ENCODE measurements at regions not wholly inside any gene's neighbourhood (a gene's known extent, or its start where the extent isn't known, plus 50 kb on each side); places are given as distances from the start of the nearest gene placed in this dataset.

GRCh38 chr2:225290757-225291400, 108.6 kb upstream of the NYAP2 start:
- H3K27ac ChIP-seq (ENCODE audit: extremely low read length, insufficient read depth, low read length): no peak overlapping the region
- in situ Hi-C loops (cut with HindIII; ENCODE audit: extremely low pct_ligation_motif_present, low pct_unique_long_range_greater_than_20kb) (no loop called here), intact Hi-C loops (cut with micrococcal nuclease; ENCODE audit: unreplicated experiment) (no loop called here)
- DNase-seq (ENCODE audit: low spot score): no peak
- no peak overlapping the region for H3K9ac ChIP-seq (ENCODE audit: insufficient read depth, low read depth, low read length)
- BruUV-seq (replicated peaks): no TSS peak
- no peaks in the 10 kb centered on the region for H3K36me3 ChIP-seq (replicated peaks in 1 of 2; ENCODE audit: control insufficient read depth in 1 of 2, insufficient read depth in 2 of 2, low read length in 2 of 2)
- H3K79me2 ChIP-seq (ENCODE audit: insufficient read depth, low read length): no peaks in the 10 kb centered on the region
- ChIA-PET CTCF (ENCODE audit: low intra/inter-chr PET ratio, low total read pairs) (no interaction called here), POLR2A (no interaction called here)
- no peak for FAIRE-seq
- no peak overlapping the region for H3K4me3 ChIP-seq (replicated peaks in 1 of 3; ENCODE audit: insufficient read depth in 1 of 3, low read depth in 2 of 3, low read length in 3 of 3)
- H2AFZ ChIP-seq (ENCODE audit: low read length): no peak overlapping the region
- peaks cover 5% of the 10 kb centered on the region; the same call in 1 of the 2 replicates for H3K9me3 ChIP-seq (ENCODE audit: low read length)
- WGBS (ENCODE audit: low lambda C conversion rate): 12% methylated on average over 8 of the region's 8 CpGs
- no peak overlapping the region for H3K4me2 ChIP-seq (ENCODE audit: low read depth, low read length)
- H4K20me1 ChIP-seq (ENCODE audit: insufficient read depth, low read length): no peaks in the 10 kb centered on the region
- no peak for ATAC-seq
- no peaks in the 10 kb centered on the region for H3K4me1 ChIP-seq (ENCODE audit: insufficient read depth, low read length)
- no peaks in the 10 kb centered on the region for H3K27me3 ChIP-seq (ENCODE audit: control insufficient read depth in 1 of 2, insufficient read depth in 2 of 2, low read length in 2 of 2)
- TF ChIP-seq POGZ (CRISPR knock-in tag; IDR thresholded peaks at IDR 0.05): no peak
- no peak for TF ChIP-seq ZKSCAN5 (CRISPR knock-in tag; IDR thresholded peaks at IDR 0.05)
- TF ChIP-seq, protein P1, sequence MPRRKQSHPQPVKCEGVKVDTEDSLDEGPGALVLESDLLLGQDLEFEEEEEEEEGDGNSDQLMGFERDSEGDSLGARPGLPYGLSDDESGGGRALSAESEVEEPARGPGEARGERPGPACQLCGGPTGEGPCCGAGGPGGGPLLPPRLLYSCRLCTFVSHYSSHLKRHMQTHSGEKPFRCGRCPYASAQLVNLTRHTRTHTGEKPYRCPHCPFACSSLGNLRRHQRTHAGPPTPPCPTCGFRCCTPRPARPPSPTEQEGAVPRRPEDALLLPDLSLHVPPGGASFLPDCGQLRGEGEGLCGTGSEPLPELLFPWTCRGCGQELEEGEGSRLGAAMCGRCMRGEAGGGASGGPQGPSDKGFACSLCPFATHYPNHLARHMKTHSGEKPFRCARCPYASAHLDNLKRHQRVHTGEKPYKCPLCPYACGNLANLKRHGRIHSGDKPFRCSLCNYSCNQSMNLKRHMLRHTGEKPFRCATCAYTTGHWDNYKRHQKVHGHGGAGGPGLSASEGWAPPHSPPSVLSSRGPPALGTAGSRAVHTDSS (CRISPR knock-in tag; conservative IDR thresholded peaks at IDR 0.05): no peak
- TF ChIP-seq ASH2L (IDR thresholded peaks at IDR 0.05; ENCODE audit: insufficient read length, low read depth, low read length): no peak
- TF ChIP-seq ATAD3A (CRISPR knock-in tag; IDR thresholded peaks at IDR 0.05): no peak
- TF ChIP-seq, protein P2, sequence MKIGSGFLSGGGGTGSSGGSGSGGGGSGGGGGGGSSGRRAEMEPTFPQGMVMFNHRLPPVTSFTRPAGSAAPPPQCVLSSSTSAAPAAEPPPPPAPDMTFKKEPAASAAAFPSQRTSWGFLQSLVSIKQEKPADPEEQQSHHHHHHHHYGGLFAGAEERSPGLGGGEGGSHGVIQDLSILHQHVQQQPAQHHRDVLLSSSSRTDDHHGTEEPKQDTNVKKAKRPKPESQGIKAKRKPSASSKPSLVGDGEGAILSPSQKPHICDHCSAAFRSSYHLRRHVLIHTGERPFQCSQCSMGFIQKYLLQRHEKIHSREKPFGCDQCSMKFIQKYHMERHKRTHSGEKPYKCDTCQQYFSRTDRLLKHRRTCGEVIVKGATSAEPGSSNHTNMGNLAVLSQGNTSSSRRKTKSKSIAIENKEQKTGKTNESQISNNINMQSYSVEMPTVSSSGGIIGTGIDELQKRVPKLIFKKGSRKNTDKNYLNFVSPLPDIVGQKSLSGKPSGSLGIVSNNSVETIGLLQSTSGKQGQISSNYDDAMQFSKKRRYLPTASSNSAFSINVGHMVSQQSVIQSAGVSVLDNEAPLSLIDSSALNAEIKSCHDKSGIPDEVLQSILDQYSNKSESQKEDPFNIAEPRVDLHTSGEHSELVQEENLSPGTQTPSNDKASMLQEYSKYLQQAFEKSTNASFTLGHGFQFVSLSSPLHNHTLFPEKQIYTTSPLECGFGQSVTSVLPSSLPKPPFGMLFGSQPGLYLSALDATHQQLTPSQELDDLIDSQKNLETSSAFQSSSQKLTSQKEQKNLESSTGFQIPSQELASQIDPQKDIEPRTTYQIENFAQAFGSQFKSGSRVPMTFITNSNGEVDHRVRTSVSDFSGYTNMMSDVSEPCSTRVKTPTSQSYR (CRISPR knock-in tag; IDR thresholded peaks at IDR 0.05; ENCODE audit: borderline replicate concordance): no peak
- TF ChIP-seq, protein P3, sequence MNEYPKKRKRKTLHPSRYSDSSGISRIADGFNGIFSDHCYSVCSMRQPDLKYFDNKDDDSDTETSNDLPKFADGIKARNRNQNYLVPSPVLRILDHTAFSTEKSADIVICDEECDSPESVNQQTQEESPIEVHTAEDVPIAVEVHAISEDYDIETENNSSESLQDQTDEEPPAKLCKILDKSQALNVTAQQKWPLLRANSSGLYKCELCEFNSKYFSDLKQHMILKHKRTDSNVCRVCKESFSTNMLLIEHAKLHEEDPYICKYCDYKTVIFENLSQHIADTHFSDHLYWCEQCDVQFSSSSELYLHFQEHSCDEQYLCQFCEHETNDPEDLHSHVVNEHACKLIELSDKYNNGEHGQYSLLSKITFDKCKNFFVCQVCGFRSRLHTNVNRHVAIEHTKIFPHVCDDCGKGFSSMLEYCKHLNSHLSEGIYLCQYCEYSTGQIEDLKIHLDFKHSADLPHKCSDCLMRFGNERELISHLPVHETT (CRISPR knock-in tag; conservative IDR thresholded peaks at IDR 0.05): no peak
- TF ChIP-seq MXD3 (CRISPR knock-in tag; IDR thresholded peaks at IDR 0.05): no peak
- no peak for TF ChIP-seq IRX3 (CRISPR knock-in tag; IDR thresholded peaks at IDR 0.05; ENCODE audit: borderline replicate concordance, low read depth)
- TF ChIP-seq ZNF317 (CRISPR knock-in tag; IDR thresholded peaks at IDR 0.05): no peak
- TF ChIP-seq SMARCE1 (IDR thresholded peaks at IDR 0.05; ENCODE audit: borderline replicate concordance): no peak
- TF ChIP-seq PAWR (CRISPR knock-in tag; IDR thresholded peaks at IDR 0.05; ENCODE audit: borderline replicate concordance): no peak
- TF ChIP-seq NFKBIZ (CRISPR knock-in tag; IDR thresholded peaks at IDR 0.05): no peak
- TF ChIP-seq, protein P4, sequence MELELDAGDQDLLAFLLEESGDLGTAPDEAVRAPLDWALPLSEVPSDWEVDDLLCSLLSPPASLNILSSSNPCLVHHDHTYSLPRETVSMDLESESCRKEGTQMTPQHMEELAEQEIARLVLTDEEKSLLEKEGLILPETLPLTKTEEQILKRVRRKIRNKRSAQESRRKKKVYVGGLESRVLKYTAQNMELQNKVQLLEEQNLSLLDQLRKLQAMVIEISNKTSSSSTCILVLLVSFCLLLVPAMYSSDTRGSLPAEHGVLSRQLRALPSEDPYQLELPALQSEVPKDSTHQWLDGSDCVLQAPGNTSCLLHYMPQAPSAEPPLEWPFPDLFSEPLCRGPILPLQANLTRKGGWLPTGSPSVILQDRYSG (CRISPR knock-in tag; IDR thresholded peaks at IDR 0.05): no peak
